Testis (tissue), 2 donors: ENCODE measurements at regions not wholly inside any gene's neighbourhood (a gene's known extent, or its start where the extent isn't known, plus 50 kb on each side); places are given as distances from the start of the nearest gene placed in this dataset.

Experiments
- POLR2A ChIP-seq: fragments of 450-650 bp; IDR thresholded peaks from one replicate; pipeline ENCODE4 v1.6.1; 2017; ENCODE audit warnings: antibody characterized with exemption, mild to moderate bottlenecking, moderate library complexity
- TF ChIP-seq, protein P1 (sequence below), 3 experiments: fragments of 450-650 bp in 2 of 3; fragments of 200-600 bp in 1 of 3; sonication (generic) in 1 of 3; IDR thresholded peaks; one replicate each; pipeline ENCODE4 v1.5.1; 2016 to 2019; ENCODE audit warnings: antibody characterized with exemption in 3 of 3, mild to moderate bottlenecking in 2 of 3, moderate library complexity in 1 of 3

DNA sequence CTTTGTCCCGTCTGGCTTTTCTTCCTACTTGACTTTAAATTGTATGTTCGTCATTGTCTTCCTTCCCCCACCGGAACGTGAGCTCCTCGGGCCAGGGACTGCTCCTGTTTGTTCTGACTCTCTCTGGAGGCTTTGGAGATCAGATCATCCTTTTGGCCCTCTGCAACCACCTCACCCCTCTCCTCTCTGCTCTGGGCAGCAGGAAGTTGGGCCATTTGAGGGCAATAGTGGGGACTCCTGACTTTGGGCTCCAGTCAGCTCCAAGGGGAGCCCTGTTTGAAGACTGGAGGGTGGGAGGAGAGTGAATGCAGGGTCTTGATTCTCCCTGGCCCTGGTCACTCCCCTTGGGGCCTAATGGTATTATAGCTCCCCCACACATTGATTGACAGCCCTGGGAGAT lies 186.3 kb upstream of the B3GAT1 start:
- TF ChIP-seq, protein P1, sequence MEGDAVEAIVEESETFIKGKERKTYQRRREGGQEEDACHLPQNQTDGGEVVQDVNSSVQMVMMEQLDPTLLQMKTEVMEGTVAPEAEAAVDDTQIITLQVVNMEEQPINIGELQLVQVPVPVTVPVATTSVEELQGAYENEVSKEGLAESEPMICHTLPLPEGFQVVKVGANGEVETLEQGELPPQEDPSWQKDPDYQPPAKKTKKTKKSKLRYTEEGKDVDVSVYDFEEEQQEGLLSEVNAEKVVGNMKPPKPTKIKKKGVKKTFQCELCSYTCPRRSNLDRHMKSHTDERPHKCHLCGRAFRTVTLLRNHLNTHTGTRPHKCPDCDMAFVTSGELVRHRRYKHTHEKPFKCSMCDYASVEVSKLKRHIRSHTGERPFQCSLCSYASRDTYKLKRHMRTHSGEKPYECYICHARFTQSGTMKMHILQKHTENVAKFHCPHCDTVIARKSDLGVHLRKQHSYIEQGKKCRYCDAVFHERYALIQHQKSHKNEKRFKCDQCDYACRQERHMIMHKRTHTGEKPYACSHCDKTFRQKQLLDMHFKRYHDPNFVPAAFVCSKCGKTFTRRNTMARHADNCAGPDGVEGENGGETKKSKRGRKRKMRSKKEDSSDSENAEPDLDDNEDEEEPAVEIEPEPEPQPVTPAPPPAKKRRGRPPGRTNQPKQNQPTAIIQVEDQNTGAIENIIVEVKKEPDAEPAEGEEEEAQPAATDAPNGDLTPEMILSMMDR (IDR thresholded peaks at IDR 0.05), result no peak
- TF ChIP-seq POLR2A, result no peak
